ENCODE measurements at regions not wholly inside any gene's neighbourhood (a gene's known extent, or its start where the extent isn't known, plus 50 kb on each side); places are given as distances from the start of the nearest gene placed in this dataset.
"Not testable (repeated sequence)": the region's sequence is repeated elsewhere in the genome, so short reads cannot be mapped to it uniquely, and the experiment has no call there.

GRCh38 chr20:48385114-48385513, 442.7 kb downstream of the PREX1 start:
- Mint-ChIP-seq H3K27me3 (peaks cover 4% of the 10 kb centered on the region), H3K4me1 (no peaks in the 10 kb centered on the region), H3K9me3 (peaks cover under 1% of the 10 kb centered on the region), H3K4me3 (no peak overlapping the region), H3K36me3 (no peaks in the 10 kb centered on the region), H3K27ac (no peak overlapping the region)

- Mint-ChIP-seq H3K4me3 (no peak overlapping the region), H3K36me3 (no peaks in the 10 kb centered on the region), H3K4me1 (no peaks in the 10 kb centered on the region), H3K27ac (no peak overlapping the region), H3K9me3 (no peaks in the 10 kb centered on the region), H3K27me3 (peaks cover 4% of the 10 kb centered on the region)
These were observed 443.5 kb downstream of the PREX1 start for GRCh38 chr20:48384147-48384818.

DNA sequence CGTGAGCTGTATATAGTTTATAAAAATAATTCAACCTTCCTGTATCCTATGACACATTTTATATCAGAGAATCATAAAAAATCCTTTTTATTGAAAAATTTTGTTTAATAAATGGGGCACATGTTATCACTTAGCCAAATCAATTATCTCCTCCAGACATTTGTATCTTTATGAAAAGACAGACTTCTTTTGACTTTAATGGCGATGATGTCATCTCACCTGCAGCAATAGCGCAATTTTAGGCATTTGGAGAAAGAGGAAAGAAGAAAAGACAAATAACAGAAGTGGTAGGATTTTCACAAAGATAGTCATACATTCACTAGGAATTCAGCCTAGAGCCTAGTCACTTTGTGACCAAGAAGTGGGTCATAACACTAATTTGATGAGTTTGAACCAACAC, 444.5 kb downstream of the PREX1 start:
- H3K36me3 Mint-ChIP-seq, result no peaks in the 10 kb centered on the region
- no peaks in the 10 kb centered on the region for H3K4me1 Mint-ChIP-seq
- H3K9me3 Mint-ChIP-seq, result no peaks in the 10 kb centered on the region
- H3K27me3 Mint-ChIP-seq, result peaks cover 6% of the 10 kb centered on the region
- no peak overlapping the region for H3K4me3 Mint-ChIP-seq
- no peak overlapping the region for H3K27ac Mint-ChIP-seq

- Mint-ChIP-seq H3K4me1 (no peaks in the 10 kb centered on the region), H3K27ac (no peak overlapping the region), H3K27me3 (peaks cover 5% of the 10 kb centered on the region), H3K4me3 (no peak overlapping the region), H3K36me3 (no peaks in the 10 kb centered on the region), H3K9me3 (no peaks in the 10 kb centered on the region)
These were observed 445.5 kb downstream of the PREX1 start for GRCh38 chr20:48382304-48382703.

DNA sequence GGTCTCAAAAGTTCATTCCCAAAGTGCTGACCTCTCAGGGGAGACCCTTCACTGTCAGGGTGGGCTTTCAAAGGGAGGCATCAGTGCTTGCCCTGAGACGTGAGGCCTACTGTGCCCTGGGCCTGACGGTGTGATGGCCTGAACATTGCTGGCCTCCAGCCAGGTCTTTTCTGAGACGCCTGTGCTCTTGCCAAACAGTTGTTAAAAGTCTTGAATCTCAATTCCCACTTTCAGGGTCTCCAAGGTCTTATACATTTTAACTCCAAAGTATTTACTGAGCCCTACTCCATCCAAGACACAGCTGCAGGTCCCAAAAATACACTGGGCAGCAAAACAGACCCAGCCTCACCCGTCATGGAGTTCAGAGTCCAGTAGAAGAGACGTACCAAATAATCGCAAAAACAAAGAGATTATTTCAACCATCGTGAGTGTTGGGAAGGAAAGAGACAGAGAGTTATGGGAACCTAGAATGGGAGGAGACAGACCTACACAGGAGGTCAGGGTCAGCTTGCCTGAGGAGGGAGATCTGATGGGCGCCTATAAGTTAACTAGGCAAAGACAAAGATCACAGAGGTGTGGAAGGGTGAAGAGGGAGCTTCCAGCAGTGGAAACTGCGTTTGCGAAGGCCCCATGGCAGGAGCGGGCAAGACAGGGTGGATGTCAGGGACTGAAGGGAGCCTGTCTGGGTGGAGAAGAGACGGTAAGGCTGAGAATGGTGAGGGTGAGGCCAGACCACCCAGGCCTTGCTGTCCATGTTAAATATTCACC, 446.3 kb downstream of the PREX1 start:
- H3K9me3 Mint-ChIP-seq, result no peaks in the 10 kb centered on the region
- peaks cover 8% of the 10 kb centered on the region for H3K27me3 Mint-ChIP-seq
- H3K4me1 Mint-ChIP-seq, result no peaks in the 10 kb centered on the region
- H3K4me3 Mint-ChIP-seq, result no peak overlapping the region
- no peaks in the 10 kb centered on the region for H3K36me3 Mint-ChIP-seq
- no peak overlapping the region for H3K27ac Mint-ChIP-seq

DNA sequence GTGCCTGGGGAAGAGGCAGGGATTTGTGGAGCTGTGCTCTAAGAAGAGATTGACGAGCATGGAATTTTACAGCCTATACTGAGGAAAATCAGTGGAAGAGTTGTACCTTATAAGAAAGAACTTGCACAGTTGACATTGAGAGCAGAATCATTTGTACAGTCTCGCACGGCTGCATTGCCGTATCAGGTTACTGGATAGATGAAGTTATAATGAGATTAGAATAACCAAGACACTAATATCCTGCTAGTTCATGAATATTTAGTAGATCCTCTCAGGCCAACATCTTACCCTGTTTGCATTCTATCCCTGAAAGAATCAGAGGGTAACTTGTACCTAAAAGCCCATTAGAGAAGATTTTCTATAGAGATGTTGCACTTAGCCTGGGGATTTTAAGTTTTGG, 447.1 kb downstream of the PREX1 start:
- Mint-ChIP-seq H3K27me3 (peaks cover 10% of the 10 kb centered on the region), H3K36me3 (no peaks in the 10 kb centered on the region), H3K4me1 (no peaks in the 10 kb centered on the region), H3K4me3 (no peak overlapping the region), H3K27ac (no peak overlapping the region), H3K9me3 (no peaks in the 10 kb centered on the region)

DNA sequence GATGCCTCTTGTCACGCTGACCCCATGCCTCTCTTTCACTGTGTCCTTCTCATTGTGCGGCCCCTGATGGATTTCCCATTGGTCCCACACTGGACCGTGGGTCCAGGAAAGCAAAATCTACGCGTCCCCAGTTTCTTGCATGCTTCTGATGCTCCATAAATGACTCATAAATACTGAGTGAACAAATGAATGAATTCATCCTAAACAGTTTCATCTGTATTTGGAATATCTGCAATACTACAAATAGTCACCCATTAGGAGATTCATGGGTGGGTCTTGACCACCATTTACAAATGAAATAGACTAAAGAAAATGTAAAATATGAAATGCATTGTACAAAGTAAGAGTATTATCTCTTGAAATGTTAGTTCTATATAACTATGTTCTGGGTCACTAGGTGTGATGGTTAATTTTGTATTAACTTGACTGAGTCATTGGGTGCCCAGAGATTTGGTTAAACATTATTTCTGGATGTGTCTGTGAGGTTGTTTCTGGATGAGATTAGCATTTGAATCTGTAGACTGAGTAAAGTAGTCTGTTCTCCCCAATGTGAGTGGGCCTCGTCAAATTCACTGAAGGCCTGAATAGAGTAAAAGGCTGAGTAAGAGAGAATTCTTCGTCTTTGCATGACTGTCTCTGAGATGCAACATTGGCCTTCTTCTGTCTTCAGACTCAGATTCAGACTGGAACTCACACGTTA, 448.7 kb downstream of the PREX1 start:
- Mint-ChIP-seq H3K36me3 (no peaks in the 10 kb centered on the region), H3K4me1 (no peaks in the 10 kb centered on the region), H3K27ac (no peak overlapping the region), H3K4me3 (no peak overlapping the region), H3K27me3 (peaks cover 16% of the 10 kb centered on the region), H3K9me3 (no peaks in the 10 kb centered on the region)

DNA sequence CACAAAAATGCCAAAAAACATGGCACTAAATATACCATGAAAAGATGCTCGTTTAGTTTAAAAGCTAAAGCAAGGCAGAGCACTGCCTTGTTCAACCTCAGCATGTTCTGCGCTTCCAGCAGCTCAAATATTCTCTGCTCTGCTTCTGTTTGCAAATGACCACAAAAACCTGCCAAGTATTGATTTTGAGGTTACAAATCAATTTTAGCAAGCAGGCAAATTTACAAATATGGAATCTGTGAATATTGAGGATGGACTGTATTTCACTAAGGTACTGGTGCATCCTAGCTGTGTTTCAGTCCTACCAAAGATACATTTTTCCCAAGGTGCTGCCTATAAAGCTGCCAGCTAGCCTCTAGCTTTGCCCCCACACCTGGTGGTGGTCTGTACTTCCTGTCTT, 449.9 kb downstream of the PREX1 start:
- no peaks in the 10 kb centered on the region for H3K4me1 Mint-ChIP-seq
- no peaks in the 10 kb centered on the region for H3K9me3 Mint-ChIP-seq
- no peaks in the 10 kb centered on the region for H3K36me3 Mint-ChIP-seq
- H3K4me3 Mint-ChIP-seq, result no peak overlapping the region
- peaks cover 21% of the 10 kb centered on the region for H3K27me3 Mint-ChIP-seq
- H3K27ac Mint-ChIP-seq, result no peak overlapping the region

GRCh38 chr20:48375804-48376203, 452.0 kb downstream of the PREX1 start:
- H3K4me3 Mint-ChIP-seq, result no peak overlapping the region
- H3K27ac Mint-ChIP-seq, result no peak overlapping the region
- peaks cover 21% of the 10 kb centered on the region for H3K27me3 Mint-ChIP-seq
- no peaks in the 10 kb centered on the region for H3K4me1 Mint-ChIP-seq
- no peaks in the 10 kb centered on the region for H3K9me3 Mint-ChIP-seq
- no peaks in the 10 kb centered on the region for H3K36me3 Mint-ChIP-seq

GRCh38 chr20:48374991-48375595, 452.7 kb downstream of the PREX1 start:
- Mint-ChIP-seq H3K36me3 (no peaks in the 10 kb centered on the region), H3K9me3 (no peaks in the 10 kb centered on the region), H3K4me1 (no peaks in the 10 kb centered on the region), H3K4me3 (no peak overlapping the region), H3K27me3 (peaks cover 19% of the 10 kb centered on the region), H3K27ac (no peak overlapping the region)

DNA sequence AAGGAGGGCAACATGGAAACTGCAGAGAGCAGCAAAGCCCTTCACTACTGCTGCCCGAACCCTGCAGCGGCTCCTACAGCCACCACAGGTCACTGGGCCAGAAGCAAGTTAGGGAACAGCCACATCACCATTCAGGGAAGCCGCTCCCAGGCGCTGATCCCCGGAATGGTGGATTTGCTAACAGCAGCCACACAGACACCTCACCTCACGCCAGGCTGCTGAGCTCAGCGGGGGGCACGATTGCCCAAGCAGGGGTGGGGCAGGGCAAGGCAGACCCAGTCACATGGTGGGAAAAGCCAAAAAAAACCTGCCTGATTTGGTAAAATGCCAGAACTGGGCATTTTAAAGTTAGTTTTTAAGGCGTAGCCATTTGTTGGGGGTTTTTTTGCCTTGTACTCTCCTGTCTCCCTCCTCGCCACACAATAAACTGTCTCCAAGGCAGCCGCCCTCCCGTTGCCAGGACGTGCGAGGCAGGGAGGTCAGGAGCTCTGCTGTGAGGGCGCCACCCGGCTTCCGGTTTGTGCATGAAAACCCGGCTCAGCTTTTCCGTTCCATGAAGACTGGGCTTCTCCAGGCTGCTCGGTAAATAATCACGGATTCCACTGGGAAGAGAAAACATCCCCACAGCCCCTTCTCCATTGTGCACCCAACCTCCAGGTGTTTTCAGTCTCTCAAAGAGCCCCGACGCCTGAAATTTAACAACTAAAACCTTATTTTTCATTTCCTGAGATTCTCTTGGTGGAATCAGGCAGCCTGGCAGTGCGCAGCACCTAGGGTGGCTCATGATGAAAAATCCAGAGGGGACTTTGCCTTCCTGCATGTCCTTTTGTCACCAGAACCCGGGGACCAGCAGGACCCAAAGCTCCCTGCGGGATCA, 453.5 kb downstream of the PREX1 start:
- H3K4me1 Mint-ChIP-seq, H3K4me3 Mint-ChIP-seq, H3K9me3 Mint-ChIP-seq, H3K36me3 Mint-ChIP-seq, H3K27ac Mint-ChIP-seq: not testable (repeated sequence)
- peaks cover 19% of the 10 kb centered on the region for H3K27me3 Mint-ChIP-seq

DNA sequence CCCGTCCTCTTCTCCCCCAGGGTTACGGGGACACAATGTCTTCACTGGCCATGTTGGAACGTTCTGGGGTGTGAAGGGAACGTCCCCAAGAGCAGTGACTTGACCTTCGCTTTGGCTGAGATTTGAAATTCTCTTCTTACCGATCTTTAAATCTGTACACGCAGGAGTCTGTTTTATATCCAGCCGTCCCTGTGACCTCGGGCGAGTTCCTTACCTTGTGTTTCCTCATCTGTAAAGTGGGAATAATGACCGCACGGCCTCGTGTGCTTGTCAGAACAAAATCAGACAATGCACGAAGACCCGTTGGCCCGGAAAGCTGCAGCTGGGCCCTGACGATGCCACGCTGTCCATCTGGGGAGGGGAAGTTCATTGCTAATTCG, 454.3 kb downstream of the PREX1 start:
- H3K9me3 Mint-ChIP-seq, result no peaks in the 10 kb centered on the region
- H3K36me3 Mint-ChIP-seq, result no peaks in the 10 kb centered on the region
- H3K27ac Mint-ChIP-seq, result no peak overlapping the region
- no peak overlapping the region for H3K4me3 Mint-ChIP-seq
- peaks cover 10% of the 10 kb centered on the region for H3K4me1 Mint-ChIP-seq
- peaks cover 17% of the 10 kb centered on the region for H3K27me3 Mint-ChIP-seq

DNA sequence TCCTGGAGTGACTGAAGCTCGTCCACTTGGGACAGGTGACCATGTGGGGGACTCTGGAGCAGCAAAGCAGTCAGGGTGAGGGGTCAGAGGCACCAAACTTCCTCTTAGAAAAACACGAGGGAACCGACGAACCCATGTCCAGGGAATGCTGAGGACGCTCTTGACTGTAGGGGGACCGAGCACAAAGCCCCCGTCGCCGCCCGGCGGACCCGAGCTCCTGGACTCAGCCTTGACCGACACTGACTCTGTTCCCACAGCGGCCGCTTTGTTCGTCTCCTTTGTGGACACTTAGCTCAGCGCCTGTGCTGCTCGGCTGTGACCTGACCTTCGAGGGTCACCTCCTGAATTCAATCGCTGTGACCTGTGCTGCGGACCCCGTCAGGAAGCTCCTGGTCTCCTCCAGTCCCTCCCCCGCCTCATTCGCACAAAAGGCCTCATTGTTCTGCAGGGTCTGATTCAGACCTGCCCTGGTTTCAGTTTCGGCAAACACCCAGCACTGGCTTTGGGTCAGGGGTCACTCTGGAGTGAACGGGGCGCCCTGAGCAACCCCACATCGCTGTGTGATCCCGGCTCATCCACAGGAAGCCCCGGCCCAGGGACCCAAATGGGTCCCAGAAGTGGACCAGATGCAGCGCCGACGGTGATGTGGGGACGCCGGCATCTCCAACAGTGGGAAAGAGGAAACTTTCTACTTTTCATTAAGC, 454.8 kb downstream of the PREX1 start:
- not testable (repeated sequence) for H3K9me3 Mint-ChIP-seq, H3K27ac Mint-ChIP-seq, H3K36me3 Mint-ChIP-seq, H3K4me3 Mint-ChIP-seq
- Mint-ChIP-seq H3K27me3 (peaks cover 19% of the 10 kb centered on the region), H3K4me1 (peaks cover 14% of the 10 kb centered on the region)

- Mint-ChIP-seq H3K27ac (no peak overlapping the region), H3K4me3 (no peak overlapping the region), H3K4me1 (peaks cover 25% of the 10 kb centered on the region), H3K36me3 (no peaks in the 10 kb centered on the region), H3K27me3 (peaks cover 19% of the 10 kb centered on the region), H3K9me3 (no peaks in the 10 kb centered on the region)
These were observed 456.6 kb downstream of the PREX1 start for GRCh38 chr20:48371211-48371610.

DNA sequence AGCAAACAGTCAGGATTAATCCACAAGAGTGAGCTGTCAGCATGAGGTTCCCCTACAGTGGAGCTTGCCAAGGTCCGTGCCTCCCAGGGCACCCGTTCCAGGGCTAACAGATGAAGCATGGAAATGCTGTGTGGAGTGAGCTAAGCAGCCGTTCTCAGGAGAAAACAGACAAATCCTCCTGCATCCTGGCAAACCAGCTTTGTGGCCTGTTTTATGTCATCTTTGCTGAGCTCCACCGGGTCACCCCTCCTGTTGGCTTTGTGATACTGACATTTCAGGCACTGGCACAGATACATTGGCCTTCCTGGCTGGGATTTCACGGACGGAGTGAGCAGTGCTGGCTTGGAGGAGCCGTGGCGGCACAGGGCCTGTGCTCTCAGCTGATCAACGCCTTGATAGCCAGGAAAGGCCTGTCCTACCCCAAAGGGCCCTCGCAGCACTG, 459.2 kb downstream of the PREX1 start:
- H3K9me3 Mint-ChIP-seq, H3K4me3 Mint-ChIP-seq, H3K27me3 Mint-ChIP-seq, H3K27ac Mint-ChIP-seq, H3K36me3 Mint-ChIP-seq: not testable (repeated sequence)
- peaks cover 25% of the 10 kb centered on the region for H3K4me1 Mint-ChIP-seq

Data from activated naive CD4-positive, alpha-beta T cell treated with anti-CD3 and anti-CD28 coated beads, Interleukin-2, amount 50 U/mL, for 24 hours (primary cell).